GM19239 (cell line): ENCODE measurements at regions not wholly inside any gene's neighbourhood (a gene's known extent, or its start where the extent isn't known, plus 50 kb on each side); places are given as distances from the start of the nearest gene placed in this dataset.

ENCODE experiments used
- DNase-seq: peaks from one replicate; pipeline ENCODE4 v3.0.0; 2011; ENCODE audit warnings: low spot score; ENCODE audit not compliant: insufficient read length
- FAIRE-seq: peaks from 2 replicates; lab custom pipeline; 2011; peaks lifted over from hg19 to GRCh38; lab: Jason Lieb, UNC

DNA sequence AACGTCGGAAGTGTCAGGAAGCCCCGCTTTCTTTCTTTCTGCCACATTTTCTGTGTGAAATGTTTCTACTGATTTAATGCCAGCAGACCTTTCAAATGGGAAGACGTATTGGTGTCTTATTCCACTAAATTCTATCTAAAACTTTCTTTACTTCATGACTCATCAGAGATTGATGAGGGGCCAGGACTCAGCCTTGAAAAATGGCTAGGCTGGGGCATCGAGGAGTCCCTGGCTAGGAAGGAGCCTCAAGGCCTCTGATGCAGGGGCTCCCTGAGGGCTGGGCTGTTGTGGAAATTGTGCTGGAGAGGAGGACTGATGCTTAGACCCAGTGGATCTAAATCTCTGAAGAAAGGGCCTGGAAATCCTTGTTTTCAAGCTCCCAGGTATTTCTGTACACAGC is 192.8 kb upstream of the PDE10A start:
- DNase-seq, result no peak
- FAIRE-seq, result no peak

DNA sequence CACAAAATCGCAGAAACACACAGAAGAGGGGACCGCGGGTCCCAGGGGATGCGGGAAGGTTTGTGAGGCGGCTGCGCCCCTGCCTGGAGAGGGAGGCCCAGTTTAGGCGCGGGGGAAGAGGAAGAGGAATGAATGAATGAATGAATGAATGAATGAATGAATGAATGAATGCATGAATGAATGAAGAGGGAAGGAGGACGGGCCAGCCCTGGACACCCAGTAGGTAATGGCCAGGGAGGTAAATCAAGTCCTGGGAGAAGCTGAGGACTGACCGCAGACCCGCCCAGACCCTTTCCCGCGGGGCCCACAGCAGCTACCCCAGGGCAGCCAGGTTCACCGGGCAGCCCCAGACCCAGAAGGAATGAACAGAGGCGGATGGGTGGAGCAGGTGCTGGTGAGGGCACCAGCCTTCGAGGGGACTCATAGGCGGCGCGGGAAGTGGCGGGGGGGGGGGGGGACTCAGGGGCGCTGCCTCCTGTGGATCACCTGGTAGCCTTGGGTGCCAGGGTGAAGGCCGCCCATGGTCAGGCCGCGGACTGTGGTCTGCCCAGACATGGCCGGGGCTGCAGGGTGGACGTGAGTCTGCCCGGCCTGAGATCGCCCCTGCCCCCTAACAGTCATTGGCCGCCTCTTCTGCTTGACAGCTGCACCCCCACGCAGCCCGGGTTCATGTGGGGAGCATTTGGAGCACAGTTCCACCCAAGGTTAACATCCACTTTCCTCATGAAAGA is 192.0 kb upstream of the PDE10A start:
- no peak for DNase-seq
- FAIRE-seq, result no peak

DNA sequence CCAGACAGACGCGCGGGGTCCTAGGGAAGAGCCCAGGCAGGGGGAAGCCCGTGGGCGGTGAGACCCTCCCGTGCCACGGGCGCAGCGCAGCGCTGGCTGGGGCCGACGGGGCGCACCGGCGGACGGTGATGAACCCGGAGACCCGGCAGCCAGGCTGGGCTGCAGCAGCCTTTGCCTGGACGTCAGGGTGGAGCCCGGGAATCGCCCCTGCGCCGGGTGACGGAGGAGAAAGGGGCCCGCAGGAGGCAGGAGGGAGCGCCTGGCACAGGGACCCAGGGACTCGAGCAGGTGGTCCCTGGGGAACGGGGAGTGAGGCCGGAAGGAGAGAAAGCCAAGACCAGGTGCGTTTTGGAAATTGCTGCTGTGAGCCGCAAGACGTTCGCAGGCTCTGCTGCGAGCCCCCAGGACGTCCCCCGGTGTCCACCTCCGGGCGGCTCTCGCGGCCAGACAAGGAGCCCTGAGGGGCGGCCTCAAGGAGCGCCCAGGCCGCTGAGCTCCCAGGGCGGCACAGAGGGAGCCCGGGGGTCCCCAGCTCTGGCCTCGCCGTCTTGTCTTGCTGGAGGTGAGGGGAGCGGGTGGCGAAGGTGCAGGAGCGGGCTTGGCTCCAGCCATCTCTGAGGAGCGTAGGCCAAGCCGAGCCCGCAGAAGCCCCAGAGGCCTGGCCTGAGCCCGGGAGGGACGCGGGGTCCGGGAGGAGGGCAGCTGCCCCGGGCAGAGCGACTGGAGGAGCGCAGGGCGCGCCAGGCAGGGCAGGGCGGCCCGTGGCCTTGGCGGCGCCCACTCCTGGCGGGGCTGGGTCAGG is 191.2 kb upstream of the PDE10A start:
- FAIRE-seq (no peak), DNase-seq (no peak)

DNA sequence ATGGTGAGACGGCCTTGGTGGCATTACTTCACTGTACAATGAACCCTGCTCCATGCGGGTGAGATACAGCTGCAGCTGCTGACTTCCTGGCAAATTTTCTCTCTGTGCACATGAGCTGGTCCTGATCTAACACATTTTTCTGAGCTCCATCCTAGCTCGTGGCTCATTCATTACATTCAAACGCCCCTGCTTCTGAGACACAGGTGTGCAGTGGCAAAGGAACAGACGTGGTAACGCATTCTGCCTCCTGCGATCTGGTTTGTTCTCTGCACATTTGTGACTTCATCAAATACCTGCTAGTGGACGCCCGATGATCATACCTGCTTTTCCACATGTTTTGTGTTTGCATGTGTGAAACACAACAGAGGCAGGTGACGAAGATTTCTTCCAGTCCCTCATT is 189.6 kb upstream of the PDE10A start:
- DNase-seq (no peak), FAIRE-seq (no peak)

DNA sequence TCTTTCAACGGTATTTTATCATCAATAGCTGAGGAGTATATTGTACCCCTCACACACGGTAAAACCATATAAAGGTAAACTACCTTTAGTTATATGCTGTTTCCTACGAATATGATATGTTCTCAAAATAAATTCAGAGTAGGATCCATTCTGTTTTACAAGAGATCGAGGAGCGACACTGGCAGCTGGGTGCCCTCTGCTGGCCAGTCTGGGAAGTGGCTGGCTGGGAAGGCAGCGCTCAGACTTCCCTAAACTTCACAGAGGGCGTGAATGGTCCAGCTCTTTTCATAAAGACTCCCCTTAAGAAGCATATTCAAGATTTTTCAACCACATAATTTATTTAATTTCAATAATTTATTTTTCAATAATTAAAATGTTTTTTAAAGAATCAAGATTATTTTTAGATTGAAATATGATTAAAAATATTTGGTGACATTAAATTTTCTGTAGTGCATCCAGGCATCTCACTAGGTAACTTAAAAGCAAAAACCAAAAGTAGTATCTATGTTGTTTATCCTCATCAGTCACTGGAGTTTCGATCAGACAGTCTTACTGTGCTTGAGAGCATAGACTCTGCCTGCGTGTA is 187.5 kb upstream of the PDE10A start:
- FAIRE-seq (peak; percentile 65), DNase-seq (peak; percentile 76)

DNA sequence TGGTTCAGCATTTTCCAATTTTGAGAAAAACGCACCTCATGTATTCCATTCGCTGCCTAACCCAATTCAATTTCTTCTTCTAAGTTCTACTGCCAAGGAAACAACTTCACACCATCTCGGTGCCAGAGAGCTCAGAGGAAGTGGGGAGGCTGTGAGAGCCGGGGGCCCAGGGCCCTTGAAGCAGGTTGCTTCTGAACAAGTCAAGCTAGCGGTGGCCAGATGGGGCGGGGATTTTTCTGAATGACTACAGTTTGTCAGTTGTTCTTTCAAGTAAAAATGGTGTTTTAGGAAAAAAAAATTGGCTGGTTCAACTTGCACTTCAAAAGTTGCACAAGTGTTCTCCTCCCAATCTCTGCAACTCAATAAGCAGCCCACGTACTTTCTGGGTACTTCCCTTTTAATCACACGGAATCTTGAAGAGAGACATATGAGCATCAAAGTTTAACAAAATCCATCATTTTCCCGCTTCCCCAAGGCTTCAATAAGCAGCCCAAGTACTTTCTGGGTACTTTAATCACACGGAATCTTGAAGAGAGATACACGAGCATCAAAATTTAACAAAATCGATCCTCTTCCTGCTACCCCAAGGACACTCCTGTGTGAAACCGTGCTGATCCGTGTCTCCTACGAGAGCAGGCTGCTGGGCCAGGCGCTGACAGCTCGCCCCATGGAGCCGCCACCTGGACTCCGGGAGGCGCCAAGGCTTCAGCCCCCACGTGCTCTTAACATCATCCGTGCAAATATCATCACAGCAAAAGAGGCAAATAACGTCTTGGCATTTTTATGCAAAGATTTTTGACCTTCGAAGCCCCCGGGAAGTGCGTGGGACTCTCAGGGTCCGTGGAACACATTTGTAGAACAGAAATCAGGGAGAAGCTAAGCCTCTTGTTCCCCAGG is 186.7 kb upstream of the PDE10A start:
- DNase-seq (no peak), FAIRE-seq (no peak)

DNA sequence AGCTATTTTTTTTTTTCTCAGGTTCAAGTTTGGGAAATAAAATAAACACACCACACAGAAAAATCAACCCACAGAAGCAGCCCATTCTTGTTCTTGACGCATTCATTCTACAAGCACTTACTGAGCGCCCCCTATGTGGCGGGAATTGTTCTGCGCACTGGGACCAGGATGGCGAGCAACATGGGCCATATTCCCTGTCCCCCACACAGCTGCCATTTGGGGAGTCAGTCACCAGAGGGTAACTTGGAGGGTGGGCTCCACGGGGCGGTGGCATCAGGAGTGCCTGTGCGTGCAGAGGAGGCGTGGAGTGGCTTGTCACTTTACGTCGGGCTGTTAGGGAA is 185.0 kb upstream of the PDE10A start:
- no peak for DNase-seq
- no peak for FAIRE-seq

DNA sequence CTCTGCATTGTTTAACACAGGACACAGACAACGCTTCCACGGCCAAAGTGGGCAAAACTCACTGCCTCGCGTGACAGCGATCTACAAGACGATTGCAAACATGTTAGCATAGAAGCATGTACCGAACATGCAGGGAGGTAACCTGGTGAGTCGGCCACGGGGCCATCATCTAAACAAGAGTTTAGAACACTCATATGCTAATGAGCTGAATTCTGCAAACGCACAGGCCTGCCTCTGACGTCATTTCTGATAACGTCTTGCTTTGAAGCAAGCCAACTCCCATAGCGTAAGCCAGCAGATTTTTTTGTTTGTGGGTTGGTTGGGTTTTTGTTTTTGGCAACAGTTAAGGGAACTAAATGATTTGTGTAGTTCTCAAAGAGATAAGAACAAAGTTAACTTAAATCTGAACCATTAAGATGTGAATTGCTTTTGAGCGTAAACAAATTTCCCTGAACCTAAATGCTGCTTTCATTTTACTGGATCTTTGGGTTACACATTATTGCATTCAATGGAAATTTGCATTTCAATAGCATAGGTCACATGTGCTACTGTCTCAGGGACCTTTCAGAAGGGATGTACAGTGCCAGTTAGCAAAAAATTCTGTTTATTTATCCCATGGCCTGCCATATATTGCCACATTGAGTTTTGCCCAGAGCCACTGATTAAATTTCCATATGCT is 184.5 kb upstream of the PDE10A start:
- DNase-seq (no peak), FAIRE-seq (no peak)

DNA sequence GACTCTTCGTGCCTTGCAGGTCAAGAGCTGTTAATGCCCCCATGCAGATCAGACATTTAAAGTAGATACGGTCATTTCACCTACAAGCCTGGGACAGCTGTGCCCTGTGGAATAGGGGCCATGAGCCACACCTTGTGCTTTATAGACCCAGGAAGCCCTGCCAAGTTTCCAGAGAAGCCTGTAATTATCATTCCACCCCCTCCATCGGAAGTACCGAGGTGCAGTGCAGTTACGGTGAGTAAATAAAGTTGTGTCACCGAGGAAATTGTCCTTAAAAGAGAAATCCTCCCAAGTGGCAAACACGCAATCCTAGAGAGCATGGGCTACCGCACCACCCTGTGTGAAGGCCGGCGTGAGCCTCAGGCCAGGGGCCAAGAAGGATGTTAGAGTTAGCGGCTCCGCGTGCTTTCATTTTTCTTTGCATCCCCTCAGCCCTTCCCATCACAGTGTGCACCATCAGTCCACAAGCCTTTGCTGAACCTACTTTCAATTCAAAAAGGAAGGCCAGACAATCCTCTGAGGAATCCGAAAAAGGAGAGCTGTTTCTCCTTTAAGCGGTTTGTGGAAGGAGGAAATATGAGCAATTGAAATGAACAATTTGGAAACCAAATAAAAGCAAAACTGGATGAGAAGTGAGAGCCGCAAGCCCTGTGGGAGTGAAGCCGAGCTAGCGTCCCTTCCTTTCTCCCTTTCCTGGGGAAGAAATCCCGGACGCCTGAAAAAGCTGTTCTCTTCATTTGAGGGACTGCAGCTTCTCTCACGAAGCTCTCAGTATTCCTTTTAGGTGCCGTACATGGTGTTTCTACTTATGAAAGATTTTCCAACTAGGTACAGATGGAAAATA is 183.3 kb upstream of the PDE10A start:
- DNase-seq, result no peak
- no peak for FAIRE-seq

DNA sequence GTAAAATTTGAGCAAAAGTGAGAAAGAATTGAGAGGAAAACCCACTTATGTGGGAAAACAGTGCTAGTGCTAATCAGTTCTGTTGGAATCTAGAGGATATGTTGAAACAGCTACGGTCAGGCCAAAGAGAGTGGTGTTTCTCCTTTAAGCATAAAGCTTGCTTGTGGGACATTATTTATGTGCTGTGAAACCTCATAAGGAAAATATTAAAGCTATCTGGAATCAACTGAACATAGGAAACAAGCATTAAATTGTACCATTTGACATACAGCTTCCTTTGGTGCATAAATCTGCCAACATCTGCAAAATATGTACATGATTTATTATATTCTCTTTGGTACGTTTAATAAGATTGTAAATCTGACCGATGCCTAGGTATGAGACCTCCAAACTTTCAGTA is 182.5 kb upstream of the PDE10A start:
- no peak for DNase-seq
- no peak for FAIRE-seq

DNA sequence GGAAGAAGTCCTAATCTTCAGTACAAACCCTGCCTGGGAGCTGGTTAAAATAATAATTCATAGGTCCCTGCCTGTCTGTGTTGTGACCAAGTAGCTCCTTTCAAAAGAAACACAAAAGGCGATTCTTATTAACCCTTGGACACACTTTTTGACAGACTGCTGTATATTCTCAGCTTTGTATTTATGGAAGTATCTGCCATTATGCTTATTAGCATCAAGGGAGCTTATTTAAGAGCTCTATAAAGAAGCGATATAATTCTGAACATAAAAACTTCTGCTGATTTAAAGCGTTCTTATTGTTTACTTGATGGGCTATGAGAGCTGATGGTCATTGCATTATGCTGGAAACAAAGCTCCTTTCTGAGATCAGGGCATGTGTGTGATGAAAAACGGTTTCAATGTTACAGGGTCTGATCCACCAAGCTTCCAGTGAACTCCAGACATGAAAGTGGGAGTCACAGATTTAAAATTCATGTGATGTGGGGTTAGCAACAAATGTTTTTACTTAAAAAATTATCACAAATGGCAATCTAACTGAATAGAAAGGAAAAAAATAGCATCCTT is 181.8 kb upstream of the PDE10A start:
- FAIRE-seq (no peak), DNase-seq (no peak)

DNA sequence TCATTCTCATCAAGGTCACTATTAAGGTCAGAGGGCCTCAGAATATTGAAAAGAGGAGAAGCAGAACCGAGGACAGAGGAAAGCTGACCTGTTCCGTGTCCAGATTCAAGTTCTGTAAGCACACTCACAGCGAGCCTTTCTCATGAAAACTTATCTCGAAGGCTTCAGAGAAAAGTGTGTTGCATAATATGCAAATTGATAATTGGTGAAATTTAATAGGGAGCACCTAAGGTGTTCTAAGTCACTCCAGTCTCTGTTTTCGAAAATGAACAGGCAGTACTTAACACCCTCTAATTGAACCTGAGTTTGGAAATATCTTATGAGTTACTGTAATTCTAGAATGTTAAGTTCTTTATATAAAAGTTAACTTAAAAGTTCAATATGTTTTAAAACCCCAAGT is 181.2 kb upstream of the PDE10A start:
- FAIRE-seq, result no peak

DNA sequence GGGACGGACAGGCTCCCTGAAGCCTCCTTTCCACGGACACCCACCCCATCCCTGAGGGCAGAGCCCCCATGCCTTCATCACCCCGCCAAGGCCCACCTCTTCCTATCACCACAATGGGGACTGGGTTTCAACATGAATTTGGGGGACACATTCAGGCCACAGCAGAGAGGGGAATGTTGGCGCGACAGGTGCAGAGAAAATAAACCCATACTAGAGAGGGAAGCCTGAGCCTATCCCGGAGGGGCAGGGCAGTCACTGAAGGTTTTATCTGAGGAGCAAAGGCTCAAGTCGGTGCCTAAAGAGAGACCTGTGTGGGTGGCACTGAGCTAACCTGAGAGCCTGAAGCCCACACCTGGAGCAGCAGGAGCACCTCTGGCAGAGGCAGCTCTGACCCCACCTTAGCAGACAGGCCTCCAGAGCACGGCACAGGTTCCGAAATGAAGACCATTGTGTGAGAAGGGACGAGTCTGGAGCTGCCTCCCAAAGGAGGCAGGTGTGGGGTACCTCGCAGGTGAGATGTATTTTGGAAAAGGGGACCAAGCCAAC is 180.6 kb upstream of the PDE10A start:
- DNase-seq (no peak), FAIRE-seq (no peak)

More for the DNA sequence above, 181.2 kb upstream of the PDE10A start:
- no peak for DNase-seq

DNA sequence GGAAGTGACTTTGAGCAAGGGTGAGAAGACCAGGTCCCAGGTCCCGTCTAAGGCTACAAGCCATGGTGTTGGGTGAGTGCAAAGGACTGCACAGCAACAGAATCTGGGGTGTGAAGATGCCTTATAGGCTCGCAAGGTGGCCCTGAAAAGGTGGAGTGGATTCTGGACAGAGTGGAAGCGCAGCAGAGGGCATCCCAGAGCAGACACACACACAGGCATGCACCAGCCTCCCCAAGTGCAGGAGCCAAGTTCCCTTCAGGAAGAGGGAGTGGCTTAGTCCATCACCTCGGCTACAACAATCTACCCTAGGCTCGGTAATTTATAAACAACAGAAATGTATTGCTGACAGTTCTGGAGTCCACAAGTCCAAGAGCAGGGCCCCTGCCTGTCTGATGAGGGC is 180.1 kb upstream of the PDE10A start:
- FAIRE-seq (no peak), DNase-seq (no peak)

DNA sequence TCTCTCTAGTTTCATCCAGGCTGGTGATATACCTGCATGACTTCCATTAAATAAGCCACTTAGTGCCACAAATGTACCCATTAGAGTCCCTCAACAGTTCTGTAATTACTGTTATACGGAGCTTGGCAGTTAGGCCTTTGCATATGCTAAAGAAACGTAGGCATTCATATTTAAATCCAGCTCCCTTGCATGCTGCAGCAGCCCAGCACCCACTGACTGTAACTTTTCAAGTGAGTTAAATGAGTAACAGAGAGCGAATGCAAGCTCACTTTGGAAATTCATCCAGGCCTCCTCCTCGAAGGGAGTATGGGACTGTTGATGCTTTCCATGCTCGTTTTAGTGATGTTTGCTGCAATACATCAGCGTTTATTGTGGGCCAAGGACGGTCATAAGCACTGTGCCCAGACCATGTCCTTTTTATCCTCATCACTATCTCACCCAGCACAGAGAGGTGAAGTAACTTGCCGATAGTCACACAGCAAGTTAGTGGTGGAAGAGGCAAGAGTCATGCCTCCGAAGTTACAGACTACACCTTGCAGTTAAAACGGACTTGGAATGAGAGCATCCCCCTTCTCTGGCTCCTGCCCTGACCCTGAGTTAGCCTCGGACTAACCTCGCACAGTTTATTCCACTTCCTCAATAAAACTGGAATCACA is 179.4 kb upstream of the PDE10A start:
- DNase-seq (no peak), FAIRE-seq (no peak)

DNA sequence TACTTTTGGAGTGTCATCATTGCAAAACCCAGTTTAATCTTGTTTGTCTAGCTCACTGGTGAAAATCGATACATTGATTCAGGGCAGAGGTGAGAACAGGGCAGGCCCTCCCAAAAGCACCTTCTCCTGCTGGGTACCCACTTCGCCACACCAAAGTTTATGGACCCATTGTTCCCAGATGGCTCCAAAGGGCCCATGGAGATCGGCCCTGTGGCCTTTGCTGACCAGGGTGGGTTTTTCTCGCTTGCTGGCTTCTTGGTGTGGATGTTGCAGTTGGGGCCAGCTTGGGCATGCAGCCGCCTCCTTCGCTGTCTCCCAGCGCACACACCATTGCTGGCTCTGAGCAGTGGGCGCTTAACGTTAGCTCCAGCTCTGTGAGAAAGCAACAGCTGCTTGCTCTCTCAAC is 178.1 kb upstream of the PDE10A start:
- DNase-seq (no peak), FAIRE-seq (no peak)

DNA sequence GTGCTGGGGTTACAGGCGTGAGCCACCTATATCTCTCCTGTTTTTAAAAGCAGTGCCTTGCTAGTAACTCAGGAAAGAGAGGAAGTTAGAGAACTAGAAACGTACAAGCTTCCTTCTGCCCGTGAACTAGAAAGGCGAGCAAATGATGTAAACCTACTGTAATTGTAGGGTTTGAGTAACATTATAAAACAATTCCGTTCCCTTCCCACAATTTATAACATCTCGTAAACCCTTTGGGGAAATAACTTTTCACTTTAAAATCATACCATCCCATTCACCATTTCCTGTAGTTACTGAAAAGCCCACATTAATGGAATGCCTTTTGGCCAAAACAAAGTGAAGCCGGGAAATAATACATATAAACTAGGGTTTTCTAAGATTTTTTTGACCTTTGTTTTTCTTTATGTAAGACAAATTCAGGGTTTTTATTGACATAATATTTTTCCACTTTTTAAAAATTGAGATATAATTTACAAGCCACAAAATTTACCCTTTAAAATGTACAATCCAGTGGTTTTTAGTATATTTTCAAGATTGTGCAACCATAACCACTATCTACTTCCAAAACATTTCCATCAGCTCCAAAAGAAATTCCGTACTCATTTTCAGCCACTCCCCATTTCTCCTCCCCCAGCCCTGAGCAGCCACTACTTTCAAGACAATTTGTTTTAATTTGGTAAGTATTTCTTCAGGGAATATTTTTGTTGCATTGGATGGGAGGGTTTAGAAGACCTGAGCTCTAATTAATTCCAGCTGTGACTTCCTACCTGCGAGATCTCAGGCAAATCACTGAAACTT is 175.1 kb upstream of the PDE10A start:
- FAIRE-seq (no peak), DNase-seq (no peak)
